Suprapubic skin (tissue), 3 donors: ENCODE measurements at regions not wholly inside any gene's neighbourhood (a gene's known extent, or its start where the extent isn't known, plus 50 kb on each side); places are given as distances from the start of the nearest gene placed in this dataset.

Experiments
- CTCF ChIP-seq, 2 donors: fragments of 200-600 bp in 1 of 2; fragments of 450-650 bp in 1 of 2; sonication (generic) in 1 of 2; IDR thresholded peaks; one replicate each; pipeline ENCODE4 v1.5.1; 2016 to 2019; ENCODE audit warnings: antibody characterized with exemption in 2 of 2, mild to moderate bottlenecking in 1 of 2, moderate library complexity in 1 of 2
- POLR2A ChIP-seq, 2 donors: fragments of 450-650 bp; IDR thresholded peaks; one replicate each; pipeline ENCODE4 v1.6.1; 2017; ENCODE audit warnings: antibody characterized with exemption in 2 of 2, mild to moderate bottlenecking in 2 of 2, moderate library complexity in 2 of 2

DNA sequence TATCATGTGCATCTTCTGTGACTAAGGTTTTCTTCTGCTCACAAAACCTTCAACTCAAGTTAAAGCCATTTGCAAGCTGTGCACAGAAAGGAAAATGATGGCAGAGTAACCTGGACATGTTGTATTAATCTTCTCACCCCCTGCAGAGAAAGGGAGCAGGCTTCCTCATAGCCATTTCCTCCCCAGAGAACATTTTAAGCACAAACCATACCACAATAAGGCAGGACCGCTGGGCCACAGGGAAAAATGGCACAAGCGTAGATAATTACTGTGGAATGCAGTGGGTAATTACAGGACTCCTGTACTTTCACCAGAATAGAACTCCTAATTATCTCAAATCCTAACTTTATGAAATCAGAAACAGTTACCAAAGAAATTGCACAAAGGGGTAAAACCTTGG, 215.7 kb downstream of the KIF21A start:
- TF ChIP-seq CTCF (IDR thresholded peaks at IDR 0.05) = no peak
- no peak for TF ChIP-seq POLR2A (IDR thresholded peaks at IDR 0.05)
